H1 (cell line): ENCODE measurements at regions not wholly inside any gene's neighbourhood (a gene's known extent, or its start where the extent isn't known, plus 50 kb on each side); places are given as distances from the start of the nearest gene placed in this dataset.

Experiments
- CTCF ChIA-PET: fragments of 300-600 bp; sonication (Branson Sonifier 250); formaldehyde crosslinking; loops from one replicate; lab custom pipeline; 2021; ENCODE audit not compliant: partially characterized antibody; lab: Charles Lee
- POLR2A ChIA-PET: fragments of 300-600 bp; sonication (Branson Sonifier 250); formaldehyde crosslinking; loops from one replicate; lab custom pipeline; 2021; ENCODE audit warnings: inconsistent platforms; ENCODE audit not compliant: partially characterized antibody; lab: Charles Lee
- DNase-seq, 2 experiments: peaks; one replicate each; pipeline versions ENCODE4 v3.0.0 to v3.0.0-alpha.2; 2010 to 2022; ENCODE audit warnings: low spot score in 2 of 2, low read depth in 1 of 2, mixed read lengths in 1 of 2
- FAIRE-seq: peaks from 2 replicates; lab custom pipeline; 2011; peaks lifted over from hg19 to GRCh38; lab: Jason Lieb, UNC
- H2AFZ ChIP-seq: 2 replicates; pipeline ENCODE4 v1.8.1; 2012; ENCODE audit warnings: low read length, inconsistent platforms
- H2AK5ac ChIP-seq: 2 replicates; pipeline ENCODE4 v1.6.1; 2013; ENCODE audit warnings: low read depth, low read length
- H2BK120ac ChIP-seq: replicated peaks from 2 replicates; pipeline ENCODE3; 2013; ENCODE audit warnings: low read depth, low read length, inconsistent platforms
- H2BK12ac ChIP-seq: 2 replicates; pipeline ENCODE4 v1.6.1; 2013; ENCODE audit warnings: low read depth, low read length
- H2BK15ac ChIP-seq: 2 replicates; pipeline ENCODE4 v1.6.1; 2013; ENCODE audit warnings: low read length
- H2BK20ac ChIP-seq: 2 replicates; pipeline ENCODE4 v1.6.1; 2013; ENCODE audit warnings: low read length
- H2BK5ac ChIP-seq: 2 replicates; pipeline ENCODE4 v1.6.1; 2013; ENCODE audit warnings: low read depth, low read length
- H3K14ac ChIP-seq: 2 replicates; pipeline ENCODE4 v1.6.1; 2013; ENCODE audit warnings: inconsistent platforms; ENCODE audit not compliant: insufficient read length
- H3K18ac ChIP-seq: 2 replicates; pipeline ENCODE4 v1.6.1; 2013; ENCODE audit warnings: low read length; ENCODE audit errors: extremely low read depth
- H3K23ac ChIP-seq: 2 replicates; pipeline ENCODE4 v1.6.1; 2013; ENCODE audit warnings: inconsistent platforms; ENCODE audit not compliant: insufficient read length
- H3K23me2 ChIP-seq: 2 replicates; pipeline ENCODE4 v1.6.1; 2013; ENCODE audit warnings: low read depth, low read length
- H3K27ac ChIP-seq: 2 replicates; pipeline ENCODE4 v1.6.1; 2011; ENCODE audit warnings: low read depth, low read length, inconsistent platforms
- H3K27me3 ChIP-seq, 4 experiments: replicated peaks in 1 of 4; 1 replicate in 1 of 4; 2 replicates in 3 of 4; pipeline versions ENCODE4 v1.6.1 to v1.8.1; 2011 to 2013; ENCODE audit warnings: low read length in 3 of 4, mild to moderate bottlenecking in 3 of 4, inconsistent platforms in 2 of 4, mixed read lengths in 2 of 4, moderate library complexity in 1 of 4; ENCODE audit not compliant: control insufficient read depth in 3 of 4, insufficient read depth in 3 of 4; ENCODE audit errors: extremely low read depth in 1 of 4
- H3K36me3 ChIP-seq, 4 experiments: 2 replicates each; pipeline versions ENCODE4 v1.6.1 to v1.8.1; 2011 to 2013; ENCODE audit warnings: mild to moderate bottlenecking in 4 of 4, low read length in 3 of 4, moderate library complexity in 2 of 4, control low read depth in 1 of 4, inconsistent platforms in 1 of 4; ENCODE audit not compliant: insufficient read depth in 4 of 4, control insufficient read depth in 2 of 4
- H3K4ac ChIP-seq: replicated peaks from 2 replicates; pipeline ENCODE3; 2013; ENCODE audit warnings: low read length, low read depth, mixed read lengths, inconsistent platforms; ENCODE audit not compliant: insufficient read length
- H3K4me1 ChIP-seq, 4 experiments: replicated peaks in 1 of 4; 1 replicate in 1 of 4; 2 replicates in 3 of 4; pipeline versions ENCODE4 v1.6.1 to v1.8.1; 2011 to 2013; ENCODE audit warnings: low read length in 3 of 4, inconsistent platforms in 2 of 4, mixed read lengths in 1 of 4; ENCODE audit not compliant: insufficient read depth in 4 of 4, control insufficient read depth in 3 of 4
- H3K4me2 ChIP-seq, 2 experiments: 2 replicates each; pipeline versions ENCODE4 v1.6.1 to v1.8.1; 2011 to 2013; ENCODE audit warnings: low read depth in 2 of 2, low read length in 2 of 2, control low read depth in 1 of 2, inconsistent platforms in 1 of 2, mild to moderate bottlenecking in 1 of 2; ENCODE audit not compliant: insufficient read depth in 1 of 2
- H3K4me3 ChIP-seq, 4 experiments: fragments of 200-600, 300-600 bp in 1 of 4; sonication (generic), shearing (Covaris generic), sonication (Bioruptor Twin) in 1 of 4; 2 replicates each; pipeline versions ENCODE4 v1.5.1 to v1.8.1; 2011 to 2016; ENCODE audit warnings: low read length in 4 of 4, low read depth in 3 of 4, control low read depth in 2 of 4, inconsistent platforms in 2 of 4, mild to moderate bottlenecking in 2 of 4, mixed read lengths in 1 of 4, moderate library complexity in 1 of 4; ENCODE audit not compliant: insufficient read depth in 2 of 4; ENCODE audit errors: extremely low read depth in 1 of 4
- H3K56ac ChIP-seq: replicated peaks from 2 replicates; pipeline ENCODE3; 2013; ENCODE audit warnings: low read depth, mild to moderate bottlenecking, mixed read lengths, low read length, inconsistent platforms; ENCODE audit not compliant: insufficient read length
- H3K79me1 ChIP-seq: 2 replicates; pipeline ENCODE4 v1.6.1; 2013; ENCODE audit warnings: low read depth, low read length, control low read depth
- H3K79me2 ChIP-seq, 2 experiments: 2 replicates each; pipeline versions ENCODE4 v1.6.1 to v1.8.1; 2012 to 2013; ENCODE audit warnings: low read length in 2 of 2, mild to moderate bottlenecking in 2 of 2, inconsistent platforms in 1 of 2; ENCODE audit not compliant: insufficient read depth in 2 of 2, control insufficient read depth in 1 of 2
- H3K9ac ChIP-seq, 4 experiments: replicated peaks in 1 of 4; 1 replicate in 1 of 4; 2 replicates in 3 of 4; pipeline versions ENCODE4 v1.6.1 to v1.8.1; 2011 to 2013; ENCODE audit warnings: low read depth in 3 of 4, low read length in 3 of 4, control low read depth in 2 of 4, mild to moderate bottlenecking in 2 of 4, moderate library complexity in 2 of 4, inconsistent platforms in 1 of 4; ENCODE audit errors: extremely low read depth in 1 of 4
- H3K9me3 ChIP-seq, 2 experiments: 2 replicates each; pipeline versions ENCODE4 v1.6.1 to v1.8.1; 2012 to 2013; ENCODE audit warnings: mild to moderate bottlenecking in 2 of 2, moderate library complexity in 2 of 2, control low read depth in 1 of 2, inconsistent platforms in 1 of 2, low read depth in 1 of 2, low read length in 1 of 2, mixed read lengths in 1 of 2; ENCODE audit not compliant: insufficient read depth in 2 of 2
- H4K20me1 ChIP-seq, 2 experiments: replicated peaks in 1 of 2; 2 replicates each; pipeline versions ENCODE3 to v1.8.1; 2011 to 2013; ENCODE audit warnings: inconsistent platforms in 2 of 2, low read length in 2 of 2, mild to moderate bottlenecking in 1 of 2; ENCODE audit not compliant: insufficient read depth in 2 of 2, control insufficient read depth in 1 of 2
- H4K5ac ChIP-seq: 2 replicates; pipeline ENCODE4 v1.6.1; 2013; ENCODE audit warnings: low read length, low read depth, mixed read lengths, inconsistent platforms; ENCODE audit not compliant: insufficient read length
- H4K8ac ChIP-seq: 2 replicates; pipeline ENCODE4 v1.8.0; 2013; ENCODE audit warnings: mild to moderate bottlenecking, moderate library complexity, low read length, inconsistent platforms; ENCODE audit not compliant: insufficient read depth; ENCODE audit errors: extremely low read depth
- H4K91ac ChIP-seq: replicated peaks from 2 replicates; pipeline ENCODE3; 2013; ENCODE audit warnings: low read length, mixed read lengths, inconsistent platforms; ENCODE audit not compliant: insufficient read length
- BRCA1 ChIP-seq: IDR thresholded peaks from 2 replicates; pipeline ENCODE4 v1.6.1; 2012; ENCODE audit warnings: low read depth, low read length, improper control_type of control experiment
- CBX8 ChIP-seq: fragments of 300-800, 300-1000 bp; sonication (generic); IDR thresholded peaks from 2 replicates; pipeline ENCODE4 v1.7.1; 2016; ENCODE audit warnings: low read depth, low read length, borderline replicate concordance
- CHD1 ChIP-seq: IDR thresholded peaks from 2 replicates; pipeline ENCODE4 v1.6.1; 2012; ENCODE audit warnings: low read depth, low read length, improper control_type of control experiment
- FOSL1 ChIP-seq: IDR thresholded peaks from 2 replicates; pipeline ENCODE4 v1.6.1; 2011; ENCODE audit warnings: mild to moderate bottlenecking, low read depth, low read length, moderate library complexity; ENCODE audit not compliant: insufficient read depth
- JUN ChIP-seq: IDR thresholded peaks from 2 replicates; pipeline ENCODE4 v1.6.1; 2011; ENCODE audit warnings: low read depth, mild to moderate bottlenecking, improper control_type of control experiment, low read length
- NRF1 ChIP-seq: IDR thresholded peaks from 2 replicates; pipeline ENCODE4 v1.6.1; 2011; ENCODE audit warnings: mild to moderate bottlenecking, low read depth, low read length, improper control_type of control experiment
- POLR2A ChIP-seq, 2 experiments: IDR thresholded peaks; 1 replicate in 1 of 2; 2 replicates in 1 of 2; pipeline ENCODE4 v1.6.1; 2011; ENCODE audit warnings: low read depth in 2 of 2, low read length in 2 of 2, mild to moderate bottlenecking in 2 of 2; ENCODE audit errors: control extremely low read depth in 1 of 2
- POU5F1 ChIP-seq: IDR thresholded peaks from 2 replicates; pipeline ENCODE4 v1.6.1; 2011; ENCODE audit warnings: low read depth, mild to moderate bottlenecking, low read length, moderate library complexity
- RAD21 ChIP-seq, 2 experiments: IDR thresholded peaks in 1 of 2; conservative IDR thresholded peaks in 1 of 2; 2 replicates each; pipeline ENCODE4 v1.6.1; 2011; ENCODE audit warnings: low read depth in 2 of 2, low read length in 2 of 2, improper control_type of control experiment in 1 of 2, inconsistent platforms in 1 of 2, mild to moderate bottlenecking in 1 of 2, moderate library complexity in 1 of 2
- RNF2 ChIP-seq: fragments of 200-900, 300-1000 bp; sonication (generic); IDR thresholded peaks from 2 replicates; pipeline ENCODE4 v1.7.1; 2016; ENCODE audit warnings: borderline replicate concordance, low read depth, mild to moderate bottlenecking, antibody characterized with exemption, low read length; ENCODE audit not compliant: poor library complexity, severe bottlenecking; ENCODE audit errors: missing control alignments
- RXRA ChIP-seq: IDR thresholded peaks from 2 replicates; pipeline ENCODE4 v1.6.1; 2011; ENCODE audit warnings: low read depth, mild to moderate bottlenecking, low read length, moderate library complexity; ENCODE audit not compliant: insufficient read depth
- SIN3A ChIP-seq, 2 experiments: IDR thresholded peaks in 1 of 2; conservative IDR thresholded peaks in 1 of 2; 2 replicates each; pipeline ENCODE4 v1.6.1; 2011 to 2012; ENCODE audit warnings: low read length in 2 of 2, improper control_type of control experiment in 1 of 2, low read depth in 1 of 2, mild to moderate bottlenecking in 1 of 2
- SP1 ChIP-seq: IDR thresholded peaks from 2 replicates; pipeline ENCODE4 v1.6.1; 2011; ENCODE audit warnings: low read depth, low read length
- SRF ChIP-seq: IDR thresholded peaks from 2 replicates; pipeline ENCODE4 v1.6.1; 2011; ENCODE audit warnings: mild to moderate bottlenecking, low read depth, low read length, moderate library complexity
- TBP ChIP-seq: IDR thresholded peaks from 2 replicates; pipeline ENCODE4 v1.6.1; 2011; ENCODE audit warnings: low read depth, low read length, improper control_type of control experiment
- TEAD4 ChIP-seq: IDR thresholded peaks from 2 replicates; pipeline ENCODE4 v1.6.1; 2012; ENCODE audit warnings: low read depth, low read length, inconsistent platforms, mixed read lengths
- WGBS, 2 experiments: shearing (Covaris generic) in 1 of 2; methylation state at CpG; one replicate each; pipeline versions ENCODE4 v1.1.6 to v1.1.7; 2013 to 2015; ENCODE audit warnings: low lambda C conversion rate in 2 of 2, mixed read lengths in 2 of 2, inconsistent platforms in 1 of 2, low coverage in 1 of 2, missing lambda C conversion rate in 1 of 2; ENCODE audit not compliant: insufficient replicate concordance in 2 of 2, insufficient coverage in 1 of 2, insufficient read length in 1 of 2; ENCODE audit errors: extremely low coverage in 1 of 2, missing lambda C conversion rate in 1 of 2; 5-methylcytosine and 5-hydroxymethylcytosine counted together

- no peak overlapping the region for H3K23ac ChIP-seq
- WGBS, 2 experiments: 94% methylated on average over 2 of the region's 2 CpGs; no CpG with 5 or more reads in 1 of the 2 experiments
- H3K9ac ChIP-seq: no peak overlapping the region
- H3K4me2 ChIP-seq: no peak overlapping the region
- H3K36me3 ChIP-seq: no peaks in the 10 kb centered on the region
- H3K56ac ChIP-seq: no peak overlapping the region
- no peaks in the 10 kb centered on the region for H3K23me2 ChIP-seq
- no peak overlapping the region for H2BK5ac ChIP-seq
- no peak overlapping the region for H2BK120ac ChIP-seq
- no peak overlapping the region for H2BK12ac ChIP-seq
- H2AK5ac ChIP-seq: no peak overlapping the region
- H3K9me3 ChIP-seq: 0 out of 4 replicates have a peak, but pooled peaks cover 3 to 6% of the 10 kb centered on the region in 2 experiments
- H3K27ac ChIP-seq: no peak overlapping the region
- no peak overlapping the region for H4K91ac ChIP-seq
- no peak for DNase-seq
- no peaks in the 10 kb centered on the region for H3K27me3 ChIP-seq
- no peak overlapping the region for H2BK20ac ChIP-seq
- H3K4ac ChIP-seq: no peak overlapping the region
- POLR2A ChIA-PET: no interaction called here
- H3K18ac ChIP-seq: no peak overlapping the region
- no peak overlapping the region for H2BK15ac ChIP-seq
- no peak overlapping the region for H3K14ac ChIP-seq
- H3K4me3 ChIP-seq: no peak overlapping the region
- H4K20me1 ChIP-seq: no peaks in the 10 kb centered on the region
- no peak overlapping the region for H2AFZ ChIP-seq
- no peaks in the 10 kb centered on the region for H3K79me1 ChIP-seq
- H3K79me2 ChIP-seq: no peaks in the 10 kb centered on the region
- CTCF ChIA-PET: no interaction called here
- FAIRE-seq: no peak
- H4K5ac ChIP-seq: no peak overlapping the region
- H4K8ac ChIP-seq: no peak overlapping the region
- H3K4me1 ChIP-seq: peaks cover 0 to 4% (median 0%) of the 10 kb centered on the region in 4 experiments; a peak in 2 of 7 replicates
- TF ChIP-seq CHD1 (no peak), JUN (no peak), POLR2A (IDR thresholded peaks at IDR 0.05; ENCODE audit: control extremely low read depth in 1 of 2, low read depth in 2 of 2, low read length in 2 of 2) (no peak), POU5F1 (no peak), RAD21 (IDR thresholded peaks at IDR 0.05 in 1 of 2, conservative IDR thresholded peaks at IDR 0.05 in 1 of 2; ENCODE audit: low read depth in 2 of 2, low read length in 2 of 2) (no peak), RXRA (no peak), CBX8 (no peak), TBP (no peak), SP1 (no peak), NRF1 (no peak), TEAD4 (no peak), SRF (no peak), FOSL1 (no peak), BRCA1 (no peak), RNF2 (no peak), SIN3A (conservative IDR thresholded peaks at IDR 0.05 in 1 of 2, IDR thresholded peaks at IDR 0.05 in 1 of 2; ENCODE audit: low read depth in 1 of 2, low read length in 2 of 2) (no peak)
Measured at GRCh38 chr1:106979371-106979770, 77.1 kb upstream of the PRMT6 start.
